Lung (tissue), 11 donors: ENCODE measurements at regions not wholly inside any gene's neighbourhood (a gene's known extent, or its start where the extent isn't known, plus 50 kb on each side); places are given as distances from the start of the nearest gene placed in this dataset.
A peak's percentile ranks its signal among the peaks of the same experiment; 100 is the strongest.

ENCODE experiments used
- ATAC-seq: fragments of 200-7000 bp; cut with Tn5 transposase; one replicate; pipeline ENCODE4 v1.9.1; 2020; ENCODE audit warnings: moderate number of reproducible peaks; ENCODE audit not compliant: insufficient read depth, low FRiP score
- DNase-seq, 3 donors: peaks; one replicate each; pipeline ENCODE4 v3.0.0-alpha.2; 2013 to 2017
- H3K27ac ChIP-seq, 2 donors: one replicate each; pipeline ENCODE4 v1.5.1; 2013; ENCODE audit warnings: mild to moderate bottlenecking in 2 of 2, moderate library complexity in 2 of 2, control low read depth in 1 of 2, inconsistent platforms in 1 of 2, low read depth in 1 of 2, low read length in 1 of 2
- H3K27me3 ChIP-seq, 3 donors: one replicate each; pipeline ENCODE4 v1.5.1; 2013; ENCODE audit warnings: low read length in 2 of 3; ENCODE audit not compliant: control insufficient read depth in 3 of 3, insufficient read depth in 3 of 3
- H3K36me3 ChIP-seq, 4 donors: one replicate each; pipeline ENCODE4 v1.5.1; 2013; ENCODE audit warnings: low read length in 4 of 4, mild to moderate bottlenecking in 1 of 4, moderate library complexity in 1 of 4; ENCODE audit not compliant: control insufficient read depth in 4 of 4, insufficient read depth in 4 of 4
- H3K4me1 ChIP-seq, 5 donors: one replicate each; pipeline ENCODE4 v1.5.1; 2013; ENCODE audit warnings: low read length in 5 of 5, mild to moderate bottlenecking in 2 of 5, moderate library complexity in 1 of 5; ENCODE audit not compliant: control insufficient read depth in 5 of 5, insufficient read depth in 5 of 5
- H3K4me3 ChIP-seq: one replicate; pipeline ENCODE4 v1.5.1; 2013; ENCODE audit warnings: mild to moderate bottlenecking, control low read depth, moderate library complexity
- H3K9ac ChIP-seq, 2 donors: one replicate each; pipeline ENCODE4 v1.5.1; 2013; ENCODE audit warnings: low read length in 2 of 2, control low read depth in 1 of 2; ENCODE audit not compliant: insufficient read depth in 1 of 2
- H3K9me3 ChIP-seq, 4 donors: one replicate each; pipeline ENCODE4 v1.5.1; 2013; ENCODE audit warnings: low read length in 3 of 4, mild to moderate bottlenecking in 1 of 4, moderate library complexity in 1 of 4; ENCODE audit not compliant: control insufficient read depth in 4 of 4, insufficient read depth in 3 of 4
- WGBS, 2 donors: extraction: QIAGEN DNeasy Blood & Tissue Kit; methylation state at CpG; one replicate each; pipeline ENCODE4 v1.1.7; 2013; 5-methylcytosine and 5-hydroxymethylcytosine counted together
- TF ChIP-seq, protein P1 (sequence below): IDR thresholded peaks from 2 replicates; pipeline ENCODE4 v1.5.1; 2012; ENCODE audit warnings: mild to moderate bottlenecking; ENCODE audit errors: control extremely low read depth, extremely low read depth
- donor health status: control.
- donor health status: control.
- donor health status: Bipolar disorder and iron deficiency.
- donor health status: healthy.
- donor health status: DM: yes; HTN: yes; CAD: no.

DNA sequence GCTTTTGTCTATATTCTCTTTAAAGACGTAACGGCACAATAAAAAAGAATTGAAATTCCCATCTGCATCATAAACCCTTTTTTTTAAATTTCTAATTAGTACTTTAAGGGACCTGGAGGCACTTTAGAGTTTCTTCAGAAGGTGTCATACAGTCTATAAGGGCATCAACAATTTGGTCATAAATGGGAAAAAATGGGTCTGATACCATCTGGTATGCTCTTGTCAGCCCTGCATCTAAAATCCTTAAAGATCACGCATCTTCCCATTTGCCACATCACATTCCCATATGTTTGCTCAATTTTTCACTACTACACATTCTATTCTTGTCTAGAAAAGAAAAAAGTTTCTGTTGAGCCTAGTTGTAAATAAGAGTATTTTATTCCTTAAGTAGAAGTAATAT, 53.8 kb downstream of the COX7C start:
- Histone ChIP-seq H3K36me3 (no peaks in the 10 kb centered on the region), H3K27ac (no peak overlapping the region), H3K27me3 (no peaks in the 10 kb centered on the region), H3K4me1 (no peaks in the 10 kb centered on the region), H3K9me3 (no peaks in the 10 kb centered on the region), H3K4me3 (no peak overlapping the region), H3K9ac (no peak overlapping the region)
- WGBS, 2 donors, result 93 to 96% methylated on average over 3 of the region's 3 CpGs
- ATAC-seq, result no peak
- TF ChIP-seq, protein P1, sequence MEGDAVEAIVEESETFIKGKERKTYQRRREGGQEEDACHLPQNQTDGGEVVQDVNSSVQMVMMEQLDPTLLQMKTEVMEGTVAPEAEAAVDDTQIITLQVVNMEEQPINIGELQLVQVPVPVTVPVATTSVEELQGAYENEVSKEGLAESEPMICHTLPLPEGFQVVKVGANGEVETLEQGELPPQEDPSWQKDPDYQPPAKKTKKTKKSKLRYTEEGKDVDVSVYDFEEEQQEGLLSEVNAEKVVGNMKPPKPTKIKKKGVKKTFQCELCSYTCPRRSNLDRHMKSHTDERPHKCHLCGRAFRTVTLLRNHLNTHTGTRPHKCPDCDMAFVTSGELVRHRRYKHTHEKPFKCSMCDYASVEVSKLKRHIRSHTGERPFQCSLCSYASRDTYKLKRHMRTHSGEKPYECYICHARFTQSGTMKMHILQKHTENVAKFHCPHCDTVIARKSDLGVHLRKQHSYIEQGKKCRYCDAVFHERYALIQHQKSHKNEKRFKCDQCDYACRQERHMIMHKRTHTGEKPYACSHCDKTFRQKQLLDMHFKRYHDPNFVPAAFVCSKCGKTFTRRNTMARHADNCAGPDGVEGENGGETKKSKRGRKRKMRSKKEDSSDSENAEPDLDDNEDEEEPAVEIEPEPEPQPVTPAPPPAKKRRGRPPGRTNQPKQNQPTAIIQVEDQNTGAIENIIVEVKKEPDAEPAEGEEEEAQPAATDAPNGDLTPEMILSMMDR, result no peak
- DNase-seq, result no peak

DNA sequence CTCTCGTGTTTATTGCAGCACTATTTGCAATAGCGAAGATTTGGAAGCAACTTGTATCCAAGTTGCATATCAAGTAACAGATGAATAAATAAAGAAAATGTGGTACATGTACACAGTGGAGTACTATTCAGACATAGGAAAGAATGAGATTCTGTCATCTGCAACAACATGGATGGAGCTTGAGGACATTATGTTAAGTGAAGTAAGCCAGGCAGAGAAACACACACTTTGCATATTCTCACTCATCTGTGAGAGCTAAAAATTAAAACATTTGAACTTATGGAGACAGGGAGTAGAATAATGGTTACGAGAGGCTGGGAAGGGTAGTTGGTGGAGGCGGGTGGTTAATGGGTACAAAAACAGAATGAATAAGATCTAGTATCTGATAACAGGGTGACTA, 56.3 kb downstream of the COX7C start:
- Histone ChIP-seq H3K9ac (no peak overlapping the region), H3K9me3 (no peaks in the 10 kb centered on the region), H3K36me3 (no peaks in the 10 kb centered on the region), H3K27ac (no peak overlapping the region), H3K4me3 (no peak overlapping the region), H3K4me1 (no peaks in the 10 kb centered on the region), H3K27me3 (no peaks in the 10 kb centered on the region)
- TF ChIP-seq, protein P1, result no peak
- DNase-seq (no peak), ATAC-seq (no peak)
- 84 to 88% methylated on average over 4 of the region's 4 CpGs for WGBS, 2 donors

DNA sequence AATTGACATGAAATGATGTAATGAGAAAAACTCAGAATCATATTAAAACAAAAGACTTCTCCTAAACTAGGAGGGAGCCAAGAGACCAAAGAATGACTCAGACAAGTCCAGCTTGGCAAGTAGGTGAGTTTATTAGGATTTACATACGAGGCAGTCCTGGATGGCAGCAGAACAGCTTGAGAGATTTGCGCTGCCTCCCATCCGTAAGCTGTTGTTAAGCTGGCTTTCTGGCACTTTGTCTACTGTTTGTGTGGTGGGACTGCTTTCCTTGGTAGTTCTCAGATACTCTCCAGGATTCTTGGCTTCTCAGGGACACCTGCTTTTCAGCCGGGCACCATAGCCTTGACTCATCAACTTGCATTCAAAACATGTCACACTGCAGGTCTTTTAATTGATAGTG, 57.6 kb downstream of the COX7C start:
- H3K4me3 ChIP-seq, result no peak overlapping the region
- H3K4me1 ChIP-seq, result peaks cover 0 to 2% (median 0%) of the 10 kb centered on the region in 5 donors
- ATAC-seq, result no peak

DNA sequence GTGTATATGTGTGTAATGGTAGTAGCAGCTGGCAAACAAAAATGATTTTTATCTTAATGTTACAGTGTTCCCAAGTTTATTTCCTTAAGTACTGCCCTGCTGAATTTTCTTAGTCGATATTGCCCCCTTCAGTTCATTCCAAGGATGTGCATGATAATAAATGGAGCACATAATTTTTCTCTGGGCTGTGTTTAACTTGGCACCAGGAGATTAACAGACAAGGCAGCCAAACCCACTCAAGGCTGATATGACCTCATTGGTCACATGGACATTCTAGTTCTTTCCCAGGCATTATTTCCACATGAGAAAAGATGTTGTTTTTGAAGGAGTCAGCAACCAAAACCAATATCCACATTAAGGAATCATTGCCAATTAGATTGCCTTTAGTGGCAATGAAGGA, 61.8 kb downstream of the COX7C start:
- H3K9me3 ChIP-seq, result no peaks in the 10 kb centered on the region
- H3K27ac ChIP-seq, result no peak overlapping the region
- 0 to 1% methylated on average over 1 of the region's 1 CpG for WGBS, 2 donors
- no peak overlapping the region for H3K4me3 ChIP-seq
- H3K36me3 ChIP-seq, result no peaks in the 10 kb centered on the region
- DNase-seq (peak; percentile 35 to 80 (median 73)), ATAC-seq (peak; percentile 27)
- H3K27me3 ChIP-seq, result no peaks in the 10 kb centered on the region
- H3K9ac ChIP-seq, result no peak overlapping the region
- TF ChIP-seq, protein P1, result peak; percentile 20
- H3K4me1 ChIP-seq, result peaks cover 0 to 7% (median 0%) of the 10 kb centered on the region in 5 donors

More for the DNA sequence above, 57.6 kb downstream of the COX7C start:
- WGBS, 2 donors, result 84 to 87% methylated on average over 4 of the region's 4 CpGs
- no peak overlapping the region for H3K27ac ChIP-seq
- H3K27me3 ChIP-seq, result no peaks in the 10 kb centered on the region
- DNase-seq, result no peak
- no peaks in the 10 kb centered on the region for H3K9me3 ChIP-seq
- no peak overlapping the region for H3K9ac ChIP-seq
- H3K36me3 ChIP-seq, result no peaks in the 10 kb centered on the region
- TF ChIP-seq, protein P1, result no peak
